Endometrial microvascular endothelial cells (primary cell): ENCODE measurements at regions not wholly inside any gene's neighbourhood (a gene's known extent, or its start where the extent isn't known, plus 50 kb on each side); places are given as distances from the start of the nearest gene placed in this dataset.
"Not testable (repeated sequence)": the region's sequence is repeated elsewhere in the genome, so short reads cannot be mapped to it uniquely, and the experiment has no call there.

Source experiments
- in situ Hi-C: cut with HindIII; loops from 2 replicates; pipeline ENCODE4 v1.10.0; 2017; ENCODE audit warnings: low sequenced_read_pairs, low pct_unique_long_range_greater_than_20kb; ENCODE audit errors: inconsistent ontology term

GRCh38 chr15:62218841-62219240 lies 53.8 kb upstream of the C2CD4B start:
- in situ Hi-C loops, result no loop called here

- in situ Hi-C loops, result no loop called here
Measured at GRCh38 chr15:62219799-62220198, 54.7 kb upstream of the C2CD4B start.

GRCh38 chr15:62223020-62223419 lies 57.9 kb upstream of the C2CD4B start:
- in situ Hi-C loops, result no loop called here

GRCh38 chr15:62228604-62229003 lies 63.5 kb upstream of the C2CD4B start:
- in situ Hi-C loops, result no loop called here

GRCh38 chr15:62231856-62232255 lies 66.8 kb upstream of the C2CD4B start:
- in situ Hi-C loops, result no loop called here

GRCh38 chr15:62240121-62241096 lies 75.3 kb upstream of the C2CD4B start:
- in situ Hi-C loops, result no loop called here

GRCh38 chr15:62241135-62241770 lies 76.2 kb upstream of the C2CD4B start:
- in situ Hi-C loops, result no loop called here

GRCh38 chr15:62242999-62243398 lies 77.9 kb upstream of the C2CD4B start:
- in situ Hi-C loops, result no loop called here

- in situ Hi-C loops, result no loop called here
Measured at GRCh38 chr15:62244762-62245161, 79.7 kb upstream of the C2CD4B start.

- in situ Hi-C loops, result no loop called here
Measured at GRCh38 chr15:62248277-62248984, 83.3 kb upstream of the C2CD4B start.

- in situ Hi-C loops, result no loop called here
Measured at GRCh38 chr15:62249501-62249900, 84.4 kb upstream of the C2CD4B start.

- in situ Hi-C loops, result no loop called here
Measured at GRCh38 chr15:62250186-62250585, 85.1 kb upstream of the C2CD4B start.

- in situ Hi-C loops, result no loop called here
Measured at GRCh38 chr15:62250978-62251377, 85.9 kb upstream of the C2CD4B start.

GRCh38 chr15:62253294-62253693 lies 88.2 kb upstream of the C2CD4B start:
- in situ Hi-C loops, result no loop called here

- in situ Hi-C loops, result no loop called here
Measured at GRCh38 chr15:62254137-62254934, 89.3 kb upstream of the C2CD4B start.

GRCh38 chr15:62256430-62256829 lies 91.3 kb upstream of the C2CD4B start:
- in situ Hi-C loops, result not testable (repeated sequence)

- in situ Hi-C loops, result no loop called here
Measured at GRCh38 chr15:62257996-62258521, 93.0 kb upstream of the C2CD4B start.

GRCh38 chr15:62262305-62262941 lies 97.3 kb upstream of the C2CD4B start:
- in situ Hi-C loops, result no loop called here
